C4-2B (cell line): ENCODE measurements at regions not wholly inside any gene's neighbourhood (a gene's known extent, or its start where the extent isn't known, plus 50 kb on each side); places are given as distances from the start of the nearest gene placed in this dataset.

ENCODE experiments used
- ZFX ChIP-seq: fragments of 450-650 bp; IDR thresholded peaks from 2 replicates; pipeline ENCODE4 v1.6.1; 2017
- TF ChIP-seq, protein P1 (sequence below): fragments of 450-650 bp; conservative IDR thresholded peaks from 2 replicates; pipeline ENCODE4 v1.5.1; 2017; ENCODE audit warnings: mild to moderate bottlenecking

DNA sequence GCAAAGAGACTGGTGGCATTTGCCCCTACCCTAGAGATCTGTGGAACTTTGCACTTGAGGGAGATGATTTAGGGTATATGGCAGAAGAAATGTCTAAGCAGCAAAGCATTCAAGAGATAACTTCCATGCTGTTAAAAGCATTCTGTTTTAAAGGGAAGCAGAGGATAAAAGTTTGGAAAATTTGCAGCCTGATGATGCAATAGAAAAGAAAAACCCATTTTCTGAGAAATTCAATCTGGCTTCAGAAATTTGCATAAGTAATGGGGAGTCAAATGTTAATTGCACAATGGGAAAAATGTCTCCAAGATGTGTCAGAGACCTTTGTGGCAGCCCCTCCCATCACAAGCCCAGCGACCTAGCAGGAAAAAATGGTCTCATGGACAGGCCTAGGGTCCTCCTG is 361.7 kb downstream of the ANKRD7 start:
- TF ChIP-seq, protein P1, sequence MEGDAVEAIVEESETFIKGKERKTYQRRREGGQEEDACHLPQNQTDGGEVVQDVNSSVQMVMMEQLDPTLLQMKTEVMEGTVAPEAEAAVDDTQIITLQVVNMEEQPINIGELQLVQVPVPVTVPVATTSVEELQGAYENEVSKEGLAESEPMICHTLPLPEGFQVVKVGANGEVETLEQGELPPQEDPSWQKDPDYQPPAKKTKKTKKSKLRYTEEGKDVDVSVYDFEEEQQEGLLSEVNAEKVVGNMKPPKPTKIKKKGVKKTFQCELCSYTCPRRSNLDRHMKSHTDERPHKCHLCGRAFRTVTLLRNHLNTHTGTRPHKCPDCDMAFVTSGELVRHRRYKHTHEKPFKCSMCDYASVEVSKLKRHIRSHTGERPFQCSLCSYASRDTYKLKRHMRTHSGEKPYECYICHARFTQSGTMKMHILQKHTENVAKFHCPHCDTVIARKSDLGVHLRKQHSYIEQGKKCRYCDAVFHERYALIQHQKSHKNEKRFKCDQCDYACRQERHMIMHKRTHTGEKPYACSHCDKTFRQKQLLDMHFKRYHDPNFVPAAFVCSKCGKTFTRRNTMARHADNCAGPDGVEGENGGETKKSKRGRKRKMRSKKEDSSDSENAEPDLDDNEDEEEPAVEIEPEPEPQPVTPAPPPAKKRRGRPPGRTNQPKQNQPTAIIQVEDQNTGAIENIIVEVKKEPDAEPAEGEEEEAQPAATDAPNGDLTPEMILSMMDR, result no peak
- no peak for TF ChIP-seq ZFX
